ENCODE measurements at regions not wholly inside any gene's neighbourhood (a gene's known extent, or its start where the extent isn't known, plus 50 kb on each side); places are given as distances from the start of the nearest gene placed in this dataset.

DNA sequence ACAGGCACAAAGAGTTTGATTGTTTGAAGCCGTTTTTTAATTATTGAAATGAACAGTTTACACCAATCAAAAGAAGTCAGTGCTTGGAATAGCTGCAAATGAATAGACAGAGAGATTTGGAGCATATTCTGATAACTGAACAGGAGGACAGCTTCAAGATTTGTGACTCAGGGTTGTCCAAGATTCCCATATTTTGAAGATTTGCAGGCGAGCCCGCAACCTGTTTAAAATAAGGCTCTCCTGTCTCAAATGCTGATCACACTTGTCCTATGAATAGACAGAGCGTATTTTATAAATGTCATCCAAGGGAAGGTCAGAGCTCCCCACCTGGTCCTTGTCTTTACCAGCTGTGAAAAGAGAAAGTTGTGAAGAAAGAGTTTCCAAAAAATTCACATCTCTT is 198.7 kb downstream of the RNF144A start:
- TF ChIP-seq ZNF114 (tag by site-specific recombination; IDR thresholded peaks at IDR 0.05) (no peak), ZNF221 (tag by site-specific recombination; IDR thresholded peaks at IDR 0.05; ENCODE audit: borderline replicate concordance) (no peak), BCL11B (tag by site-specific recombination; IDR thresholded peaks at IDR 0.05; ENCODE audit: low read depth) (no peak), ZSCAN30 (tag by site-specific recombination; IDR thresholded peaks at IDR 0.05) (no peak), ZNF548 (tag by site-specific recombination; IDR thresholded peaks at IDR 0.05) (no peak), ZNF138 (tag by site-specific recombination; IDR thresholded peaks at IDR 0.05; ENCODE audit: borderline replicate concordance) (no peak), ZNF701 (tag by site-specific recombination; IDR thresholded peaks at IDR 0.05) (no peak), ZNF366 (tag by site-specific recombination; conservative IDR thresholded peaks at IDR 0.05) (no peak), ZBTB17 (tag by site-specific recombination; IDR thresholded peaks at IDR 0.05) (no peak), ZNF19 (tag by site-specific recombination; IDR thresholded peaks at IDR 0.05; ENCODE audit: low read depth) (no peak)
- TF ChIP-seq, protein P1, sequence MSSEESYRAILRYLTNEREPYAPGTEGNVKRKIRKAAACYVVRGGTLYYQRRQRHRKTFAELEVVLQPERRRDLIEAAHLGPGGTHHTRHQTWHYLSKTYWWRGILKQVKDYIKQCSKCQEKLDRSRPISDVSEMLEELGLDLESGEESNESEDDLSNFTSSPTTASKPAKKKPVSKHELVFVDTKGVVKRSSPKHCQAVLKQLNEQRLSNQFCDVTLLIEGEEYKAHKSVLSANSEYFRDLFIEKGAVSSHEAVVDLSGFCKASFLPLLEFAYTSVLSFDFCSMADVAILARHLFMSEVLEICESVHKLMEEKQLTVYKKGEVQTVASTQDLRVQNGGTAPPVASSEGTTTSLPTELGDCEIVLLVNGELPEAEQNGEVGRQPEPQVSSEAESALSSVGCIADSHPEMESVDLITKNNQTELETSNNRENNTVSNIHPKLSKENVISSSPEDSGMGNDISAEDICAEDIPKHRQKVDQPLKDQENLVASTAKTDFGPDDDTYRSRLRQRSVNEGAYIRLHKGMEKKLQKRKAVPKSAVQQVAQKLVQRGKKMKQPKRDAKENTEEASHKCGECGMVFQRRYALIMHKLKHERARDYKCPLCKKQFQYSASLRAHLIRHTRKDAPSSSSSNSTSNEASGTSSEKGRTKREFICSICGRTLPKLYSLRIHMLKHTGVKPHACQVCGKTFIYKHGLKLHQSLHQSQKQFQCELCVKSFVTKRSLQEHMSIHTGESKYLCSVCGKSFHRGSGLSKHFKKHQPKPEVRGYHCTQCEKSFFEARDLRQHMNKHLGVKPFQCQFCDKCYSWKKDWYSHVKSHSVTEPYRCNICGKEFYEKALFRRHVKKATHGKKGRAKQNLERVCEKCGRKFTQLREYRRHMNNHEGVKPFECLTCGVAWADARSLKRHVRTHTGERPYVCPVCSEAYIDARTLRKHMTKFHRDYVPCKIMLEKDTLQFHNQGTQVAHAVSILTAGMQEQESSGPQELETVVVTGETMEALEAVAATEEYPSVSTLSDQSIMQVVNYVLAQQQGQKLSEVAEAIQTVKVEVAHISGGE (tag by site-specific recombination; conservative IDR thresholded peaks at IDR 0.05; ENCODE audit: low read depth) = no peak
- TF ChIP-seq, protein P2, sequence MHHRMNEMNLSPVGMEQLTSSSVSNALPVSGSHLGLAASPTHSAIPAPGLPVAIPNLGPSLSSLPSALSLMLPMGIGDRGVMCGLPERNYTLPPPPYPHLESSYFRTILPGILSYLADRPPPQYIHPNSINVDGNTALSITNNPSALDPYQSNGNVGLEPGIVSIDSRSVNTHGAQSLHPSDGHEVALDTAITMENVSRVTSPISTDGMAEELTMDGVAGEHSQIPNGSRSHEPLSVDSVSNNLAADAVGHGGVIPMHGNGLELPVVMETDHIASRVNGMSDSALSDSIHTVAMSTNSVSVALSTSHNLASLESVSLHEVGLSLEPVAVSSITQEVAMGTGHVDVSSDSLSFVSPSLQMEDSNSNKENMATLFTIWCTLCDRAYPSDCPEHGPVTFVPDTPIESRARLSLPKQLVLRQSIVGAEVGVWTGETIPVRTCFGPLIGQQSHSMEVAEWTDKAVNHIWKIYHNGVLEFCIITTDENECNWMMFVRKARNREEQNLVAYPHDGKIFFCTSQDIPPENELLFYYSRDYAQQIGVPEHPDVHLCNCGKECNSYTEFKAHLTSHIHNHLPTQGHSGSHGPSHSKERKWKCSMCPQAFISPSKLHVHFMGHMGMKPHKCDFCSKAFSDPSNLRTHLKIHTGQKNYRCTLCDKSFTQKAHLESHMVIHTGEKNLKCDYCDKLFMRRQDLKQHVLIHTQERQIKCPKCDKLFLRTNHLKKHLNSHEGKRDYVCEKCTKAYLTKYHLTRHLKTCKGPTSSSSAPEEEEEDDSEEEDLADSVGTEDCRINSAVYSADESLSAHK (tag by site-specific recombination; IDR thresholded peaks at IDR 0.05) = no peak
- CTCF ChIA-PET = interaction anchor here (0.7 to 1.8 kb wide), 4 partner anchors 11 to 311 kb away, joined by 3 to 7 read pairs (median 4); no protein-coding TSS in a partner anchor
- Histone ChIP-seq H3K9me3 (ENCODE audit: control insufficient read depth, insufficient read depth, low read depth, low read length) (no peaks in the 10 kb centered on the region; the same call in 1 of the 2 replicates), H3K36me3 (ENCODE audit: control insufficient read depth in 2 of 2, insufficient read depth in 1 of 2, low read length in 2 of 2) (no peaks in the 10 kb centered on the region), H3K4me3 (ENCODE audit: low read depth, low read length) (no peak overlapping the region), H3K27ac (ENCODE audit: extremely low read depth, low read depth, low read length) (no peak overlapping the region), H3K4me1 (ENCODE audit: control insufficient read depth, insufficient read depth, low read length) (no peaks in the 10 kb centered on the region)
- POLR2A ChIA-PET = no interaction called here

DNA sequence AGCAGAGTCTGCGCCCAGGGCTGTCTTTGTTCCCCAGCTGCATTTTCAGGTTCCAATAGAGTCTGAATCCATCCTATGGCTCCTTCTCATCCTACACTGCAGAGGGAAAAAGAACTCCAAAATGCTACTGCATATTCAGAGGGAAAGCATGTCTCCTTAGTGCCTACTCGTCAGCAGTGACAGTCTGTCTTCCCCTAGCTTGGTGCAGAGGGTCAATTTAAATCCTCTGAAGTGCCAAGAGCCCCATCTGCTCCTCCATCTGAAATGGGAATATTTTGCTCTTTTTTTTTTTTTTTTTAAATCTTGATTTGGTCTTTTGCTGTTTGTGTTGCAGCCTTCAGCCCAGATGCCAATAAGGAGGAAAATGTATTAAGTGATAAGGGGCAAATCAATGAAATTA is 199.3 kb downstream of the RNF144A start:
- TF ChIP-seq KLF16 (tag by site-specific recombination; IDR thresholded peaks at IDR 0.05) = no peak
- TF ChIP-seq, protein P3, sequence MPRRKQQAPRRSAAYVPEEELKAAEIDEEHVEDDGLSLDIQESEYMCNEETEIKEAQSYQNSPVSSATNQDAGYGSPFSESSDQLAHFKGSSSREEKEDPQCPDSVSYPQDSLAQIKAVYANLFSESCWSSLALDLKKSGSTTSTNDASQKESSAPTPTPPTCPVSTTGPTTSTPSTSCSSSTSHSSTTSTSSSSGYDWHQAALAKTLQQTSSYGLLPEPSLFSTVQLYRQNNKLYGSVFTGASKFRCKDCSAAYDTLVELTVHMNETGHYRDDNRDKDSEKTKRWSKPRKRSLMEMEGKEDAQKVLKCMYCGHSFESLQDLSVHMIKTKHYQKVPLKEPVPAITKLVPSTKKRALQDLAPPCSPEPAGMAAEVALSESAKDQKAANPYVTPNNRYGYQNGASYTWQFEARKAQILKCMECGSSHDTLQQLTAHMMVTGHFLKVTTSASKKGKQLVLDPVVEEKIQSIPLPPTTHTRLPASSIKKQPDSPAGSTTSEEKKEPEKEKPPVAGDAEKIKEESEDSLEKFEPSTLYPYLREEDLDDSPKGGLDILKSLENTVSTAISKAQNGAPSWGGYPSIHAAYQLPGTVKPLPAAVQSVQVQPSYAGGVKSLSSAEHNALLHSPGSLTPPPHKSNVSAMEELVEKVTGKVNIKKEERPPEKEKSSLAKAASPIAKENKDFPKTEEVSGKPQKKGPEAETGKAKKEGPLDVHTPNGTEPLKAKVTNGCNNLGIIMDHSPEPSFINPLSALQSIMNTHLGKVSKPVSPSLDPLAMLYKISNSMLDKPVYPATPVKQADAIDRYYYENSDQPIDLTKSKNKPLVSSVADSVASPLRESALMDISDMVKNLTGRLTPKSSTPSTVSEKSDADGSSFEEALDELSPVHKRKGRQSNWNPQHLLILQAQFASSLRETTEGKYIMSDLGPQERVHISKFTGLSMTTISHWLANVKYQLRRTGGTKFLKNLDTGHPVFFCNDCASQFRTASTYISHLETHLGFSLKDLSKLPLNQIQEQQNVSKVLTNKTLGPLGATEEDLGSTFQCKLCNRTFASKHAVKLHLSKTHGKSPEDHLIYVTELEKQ (tag by site-specific recombination; IDR thresholded peaks at IDR 0.05; ENCODE audit: borderline replicate concordance) = no peak
- TF ChIP-seq ZBTB20 (tag by site-specific recombination; IDR thresholded peaks at IDR 0.05) = no peak
- no peak for TF ChIP-seq ZEB2 (tag by site-specific recombination; IDR thresholded peaks at IDR 0.05)
- TF ChIP-seq ZNF155 (tag by site-specific recombination; IDR thresholded peaks at IDR 0.05) = no peak
- no peak for TF ChIP-seq ZNF292 (tag by site-specific recombination; IDR thresholded peaks at IDR 0.05; ENCODE audit: borderline replicate concordance, low read depth)
- TF ChIP-seq ZNF777 (tag by site-specific recombination; IDR thresholded peaks at IDR 0.05; ENCODE audit: borderline replicate concordance) = no peak
- TF ChIP-seq ZNF350 (tag by site-specific recombination; IDR thresholded peaks at IDR 0.05) = no peak
- no peak for TF ChIP-seq ZNF768 (tag by site-specific recombination; IDR thresholded peaks at IDR 0.05)
- TF ChIP-seq ZNF302 (tag by site-specific recombination; IDR thresholded peaks at IDR 0.05; ENCODE audit: low read depth) = no peak
- no peak for TF ChIP-seq ZBTB7A (tag by site-specific recombination; IDR thresholded peaks at IDR 0.05; ENCODE audit: low read depth)
- TF ChIP-seq REPIN1 (tag by site-specific recombination; IDR thresholded peaks at IDR 0.05; ENCODE audit: low read depth) = no peak
- no peak for TF ChIP-seq ZNF76 (tag by site-specific recombination; IDR thresholded peaks at IDR 0.05; ENCODE audit: borderline replicate concordance, low read depth)
- no peak for TF ChIP-seq ZNF747 (tag by site-specific recombination; IDR thresholded peaks at IDR 0.05)
- TF ChIP-seq YY2 (tag by site-specific recombination; IDR thresholded peaks at IDR 0.05) = no peak
- no peak for TF ChIP-seq ZNF624 (tag by site-specific recombination; IDR thresholded peaks at IDR 0.05)
- H3K9me3 ChIP-seq (ENCODE audit: control insufficient read depth, insufficient read depth, low read depth, low read length) = no peaks in the 10 kb centered on the region; the same call in 1 of the 2 replicates
- ChIA-PET POLR2A (no interaction called here), CTCF (interaction anchor here (1.7 to 2.7 kb wide), 2 partner anchors 19 to 311 kb away, joined by 4 to 14 read pairs; no protein-coding TSS in a partner anchor)
- no peak overlapping the region for H3K27ac ChIP-seq (ENCODE audit: extremely low read depth, low read depth, low read length)
- H3K4me1 ChIP-seq (ENCODE audit: control insufficient read depth, insufficient read depth, low read length) = no peaks in the 10 kb centered on the region
- H3K4me3 ChIP-seq (ENCODE audit: low read depth, low read length) = no peak overlapping the region
- H3K36me3 ChIP-seq (ENCODE audit: control insufficient read depth in 2 of 2, insufficient read depth in 1 of 2, low read length in 2 of 2) = no peaks in the 10 kb centered on the region
